ENCODE measurements at regions not wholly inside any gene's neighbourhood (a gene's known extent, or its start where the extent isn't known, plus 50 kb on each side); places are given as distances from the start of the nearest gene placed in this dataset.

DNA sequence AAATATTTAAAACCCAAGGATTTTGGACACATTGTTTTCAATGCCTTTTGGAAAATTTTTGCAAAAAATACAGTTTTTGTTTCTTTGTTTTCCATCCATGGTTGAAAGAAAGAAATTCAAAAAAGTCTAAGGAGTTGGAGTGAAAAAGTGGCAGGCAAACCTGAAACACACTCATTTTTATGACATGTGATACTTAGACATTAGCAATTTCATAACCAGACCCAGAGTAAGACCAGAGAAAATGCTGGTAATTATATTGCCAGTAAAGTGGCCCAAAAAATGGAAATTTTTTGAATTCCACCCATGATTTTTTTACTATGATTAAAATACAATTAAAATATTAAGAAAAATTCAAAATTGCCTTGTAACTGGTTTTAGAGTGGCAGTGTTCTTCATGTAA is 128.2 kb downstream of the SLC17A6 start:
- intact Hi-C loops (cut with DNase I) = no loop called here

DNA sequence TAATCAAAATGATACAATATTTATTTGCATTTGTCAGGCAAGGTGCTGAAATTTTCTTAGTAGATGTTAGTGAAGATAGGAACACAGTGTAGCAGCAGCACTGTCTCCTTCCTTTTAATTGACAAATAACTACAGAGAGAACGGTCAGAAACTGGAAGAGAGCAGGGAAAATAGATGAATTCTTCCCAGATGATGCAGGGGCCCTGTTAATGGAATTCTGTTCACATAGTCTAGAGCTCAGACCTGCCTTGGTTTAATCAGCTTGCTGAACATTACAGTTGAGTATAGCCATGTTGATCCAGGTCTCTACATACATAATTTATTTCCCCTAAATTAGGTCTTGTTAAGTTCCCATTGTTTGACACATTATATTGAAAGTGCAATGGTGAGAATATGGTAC is 127.4 kb downstream of the SLC17A6 start:
- H3K36me3 ChIP-seq = no peaks in the 10 kb centered on the region
- ATAC-seq = no peak
- no peak overlapping the region for H3K4me3 ChIP-seq
- H3K4me1 ChIP-seq = no peaks in the 10 kb centered on the region
- no peak for DNase-seq
- H3K27ac ChIP-seq = no peak overlapping the region
- TF ChIP-seq, protein P1, sequence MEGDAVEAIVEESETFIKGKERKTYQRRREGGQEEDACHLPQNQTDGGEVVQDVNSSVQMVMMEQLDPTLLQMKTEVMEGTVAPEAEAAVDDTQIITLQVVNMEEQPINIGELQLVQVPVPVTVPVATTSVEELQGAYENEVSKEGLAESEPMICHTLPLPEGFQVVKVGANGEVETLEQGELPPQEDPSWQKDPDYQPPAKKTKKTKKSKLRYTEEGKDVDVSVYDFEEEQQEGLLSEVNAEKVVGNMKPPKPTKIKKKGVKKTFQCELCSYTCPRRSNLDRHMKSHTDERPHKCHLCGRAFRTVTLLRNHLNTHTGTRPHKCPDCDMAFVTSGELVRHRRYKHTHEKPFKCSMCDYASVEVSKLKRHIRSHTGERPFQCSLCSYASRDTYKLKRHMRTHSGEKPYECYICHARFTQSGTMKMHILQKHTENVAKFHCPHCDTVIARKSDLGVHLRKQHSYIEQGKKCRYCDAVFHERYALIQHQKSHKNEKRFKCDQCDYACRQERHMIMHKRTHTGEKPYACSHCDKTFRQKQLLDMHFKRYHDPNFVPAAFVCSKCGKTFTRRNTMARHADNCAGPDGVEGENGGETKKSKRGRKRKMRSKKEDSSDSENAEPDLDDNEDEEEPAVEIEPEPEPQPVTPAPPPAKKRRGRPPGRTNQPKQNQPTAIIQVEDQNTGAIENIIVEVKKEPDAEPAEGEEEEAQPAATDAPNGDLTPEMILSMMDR (IDR thresholded peaks at IDR 0.05) = no peak
- H3K27me3 ChIP-seq = no peaks in the 10 kb centered on the region
- intact Hi-C loops (cut with DNase I) = no loop called here
- no peaks in the 10 kb centered on the region for H3K9me3 ChIP-seq

More for the DNA sequence above, 128.2 kb downstream of the SLC17A6 start:
- TF ChIP-seq, protein P1 (IDR thresholded peaks at IDR 0.05) = no peak
- no peaks in the 10 kb centered on the region for H3K27me3 ChIP-seq
- no peaks in the 10 kb centered on the region for H3K9me3 ChIP-seq
- no peak overlapping the region for H3K4me3 ChIP-seq
- no peaks in the 10 kb centered on the region for H3K4me1 ChIP-seq
- ATAC-seq (no peak), DNase-seq (no peak)
- H3K36me3 ChIP-seq = no peaks in the 10 kb centered on the region
- no peak overlapping the region for H3K27ac ChIP-seq

DNA sequence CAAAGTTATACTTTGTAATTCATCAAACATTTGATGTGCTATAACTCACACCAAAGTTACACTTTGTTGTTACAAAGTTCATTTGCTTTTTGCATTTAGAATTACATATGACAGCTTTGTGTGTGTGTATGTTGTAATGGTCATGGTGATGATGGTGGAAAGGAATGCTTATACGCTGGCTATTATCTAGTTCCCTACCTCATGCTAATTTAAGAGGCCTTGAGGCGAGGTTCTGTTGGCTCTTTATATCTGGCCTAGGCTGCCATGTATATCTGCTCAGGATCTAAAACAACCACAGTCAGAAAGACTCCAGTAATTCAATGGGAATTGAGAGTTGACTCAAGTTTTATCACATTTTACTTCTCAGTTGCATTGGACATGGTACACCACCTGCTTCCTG is 123.4 kb downstream of the SLC17A6 start:
- Histone ChIP-seq H3K27ac (no peak overlapping the region), H3K9me3 (no peaks in the 10 kb centered on the region), H3K4me3 (no peak overlapping the region), H3K4me1 (no peaks in the 10 kb centered on the region), H3K36me3 (no peaks in the 10 kb centered on the region), H3K27me3 (no peaks in the 10 kb centered on the region)
- TF ChIP-seq, protein P1 (IDR thresholded peaks at IDR 0.05) = no peak
- DNase-seq (no peak), ATAC-seq (no peak)
- intact Hi-C loops (cut with DNase I) = no loop called here

DNA sequence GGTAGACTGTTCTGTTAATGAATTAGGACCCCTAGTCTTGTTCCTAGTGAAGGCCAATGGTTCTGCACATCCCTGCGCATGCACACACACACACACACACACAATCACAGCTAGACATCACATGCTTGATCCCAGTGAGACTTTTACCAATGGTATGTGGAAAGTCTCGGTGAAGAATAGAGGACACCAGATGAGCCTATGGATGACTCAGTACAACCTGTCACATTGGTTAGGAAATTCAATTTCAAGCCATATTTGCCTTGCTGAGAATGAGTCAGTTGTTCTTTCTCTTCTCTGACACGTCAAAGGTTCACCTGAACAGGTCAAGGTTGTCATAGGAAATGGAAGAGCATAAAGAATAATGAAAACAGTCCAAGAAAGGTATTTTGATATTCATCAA is 122.0 kb downstream of the SLC17A6 start:
- TF ChIP-seq, protein P1 (IDR thresholded peaks at IDR 0.05) = no peak
- Histone ChIP-seq H3K9me3 (no peaks in the 10 kb centered on the region), H3K4me1 (no peaks in the 10 kb centered on the region), H3K4me3 (no peak overlapping the region), H3K27ac (no peak overlapping the region), H3K36me3 (no peaks in the 10 kb centered on the region), H3K27me3 (no peaks in the 10 kb centered on the region)
- DNase-seq (no peak), ATAC-seq (no peak)
- intact Hi-C loops (cut with DNase I) = no loop called here

DNA sequence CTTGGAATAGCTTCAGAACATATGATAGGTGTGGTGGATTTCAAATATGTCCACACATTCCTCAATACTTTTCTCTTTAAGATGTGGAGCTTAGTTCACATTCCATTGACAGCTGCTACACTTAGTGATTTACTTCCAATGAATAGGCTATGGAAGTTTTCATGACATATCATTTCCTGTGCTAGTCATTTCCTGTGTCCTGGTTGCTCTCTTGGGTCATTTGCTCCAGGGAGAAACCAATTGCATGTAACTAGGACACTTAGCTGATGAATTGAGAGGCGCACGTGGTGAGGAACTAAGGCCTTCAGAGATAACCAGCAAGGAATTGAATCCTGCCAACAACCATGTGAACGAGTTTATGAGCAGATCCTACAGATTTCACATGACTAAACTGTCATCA is 120.9 kb downstream of the SLC17A6 start:
- intact Hi-C loops (cut with DNase I) = no loop called here
- H3K36me3 ChIP-seq = no peaks in the 10 kb centered on the region
- no peak for DNase-seq
- no peaks in the 10 kb centered on the region for H3K4me1 ChIP-seq
- TF ChIP-seq, protein P1 (IDR thresholded peaks at IDR 0.05) = no peak
- H3K4me3 ChIP-seq = no peak overlapping the region
- H3K27me3 ChIP-seq = no peaks in the 10 kb centered on the region
- no peak overlapping the region for H3K27ac ChIP-seq
- ATAC-seq = no peak
- no peaks in the 10 kb centered on the region for H3K9me3 ChIP-seq
